WI38 (cell line): ENCODE measurements at regions not wholly inside any gene's neighbourhood (a gene's known extent, or its start where the extent isn't known, plus 50 kb on each side); places are given as distances from the start of the nearest gene placed in this dataset.

Experiments used
- H3K4me3 ChIP-seq: 2 replicates; pipeline ENCODE4 v1.5.1; 2011; ENCODE audit warnings: low read depth, mild to moderate bottlenecking, control low read depth, low read length
- CTCF ChIP-seq: IDR thresholded peaks from 2 replicates; pipeline ENCODE4 v1.5.1; 2012; ENCODE audit warnings: low read depth, mild to moderate bottlenecking, control low read depth, low read length

GRCh38 chr3:43783987-43784639 lies 93.4 kb downstream of the ABHD5 start:
- no peak overlapping the region for H3K4me3 ChIP-seq
- no peak for TF ChIP-seq CTCF

GRCh38 chr3:43784640-43785011 lies 93.9 kb downstream of the ABHD5 start:
- H3K4me3 ChIP-seq, result no peak overlapping the region
- no peak for TF ChIP-seq CTCF

GRCh38 chr3:43785551-43785950 lies 94.8 kb downstream of the ABHD5 start:
- no peak for TF ChIP-seq CTCF
- H3K4me3 ChIP-seq, result no peak overlapping the region

GRCh38 chr3:43786102-43786501 lies 95.4 kb downstream of the ABHD5 start:
- no peak overlapping the region for H3K4me3 ChIP-seq

GRCh38 chr3:43786526-43787305 lies 96.0 kb downstream of the ABHD5 start:
- no peak for TF ChIP-seq CTCF
- H3K4me3 ChIP-seq, result no peak overlapping the region

More at GRCh38 chr3:43786102-43786501, 95.4 kb downstream of the ABHD5 start:
- no peak for TF ChIP-seq CTCF

GRCh38 chr3:43787330-43787729 lies 96.6 kb downstream of the ABHD5 start:
- no peak for TF ChIP-seq CTCF
- H3K4me3 ChIP-seq, result no peak overlapping the region

GRCh38 chr3:43789028-43789427 lies 98.3 kb downstream of the ABHD5 start:
- TF ChIP-seq CTCF, result no peak

More at GRCh38 chr3:43789028-43789427, 98.3 kb downstream of the ABHD5 start:
- H3K4me3 ChIP-seq, result no peak overlapping the region
